HG02763 (cell line): ENCODE measurements at regions not wholly inside any gene's neighbourhood (a gene's known extent, or its start where the extent isn't known, plus 50 kb on each side); places are given as distances from the start of the nearest gene placed in this dataset.

Experiments
- ATAC-seq: cut with Tn5 transposase; IDR thresholded peaks from one replicate; pipeline ENCODE4 v1.9.1; 2021; ENCODE audit warnings: mild to moderate bottlenecking, moderate library complexity; ENCODE audit not compliant: unreplicated experiment

DNA sequence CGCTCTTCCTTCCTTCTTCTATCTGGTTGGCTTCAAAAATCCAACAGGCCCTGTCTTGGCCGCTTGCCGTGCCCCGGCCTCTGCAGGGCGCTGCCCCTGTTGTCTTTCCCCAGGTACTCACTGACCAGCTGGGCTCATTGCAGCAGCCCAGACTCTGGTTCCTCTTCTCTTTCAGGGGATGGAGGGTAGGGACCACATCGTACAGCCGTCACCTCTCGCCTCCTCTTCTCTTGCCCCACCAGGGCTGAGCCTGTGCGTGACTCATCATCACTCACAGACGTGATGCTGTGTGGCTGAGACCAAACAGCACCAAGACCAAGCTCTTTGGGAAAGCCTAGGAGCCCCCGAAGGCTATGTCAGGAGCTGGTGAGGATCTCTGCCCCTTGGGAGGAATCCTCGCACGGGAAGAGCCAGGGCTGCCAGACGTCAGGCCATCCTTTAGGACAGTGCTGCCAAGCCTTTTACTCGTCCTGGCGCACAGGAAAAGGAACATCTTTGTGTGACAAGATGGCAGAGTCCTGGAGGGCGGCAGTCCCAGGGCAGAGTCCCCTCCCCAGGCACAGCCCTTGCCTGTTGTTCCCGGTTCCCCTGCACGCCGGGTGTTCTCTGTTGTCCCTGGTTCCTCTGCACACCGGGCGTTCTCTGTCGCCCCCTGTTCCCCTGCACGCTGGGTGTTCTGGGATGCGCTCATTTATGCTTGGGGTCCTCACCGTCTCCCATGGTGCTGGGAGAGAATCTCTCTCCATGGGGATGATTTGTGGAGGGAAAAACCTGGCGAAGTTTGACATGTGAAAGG is 188.5 kb upstream of the SHH start:
- ATAC-seq, result no peak

DNA sequence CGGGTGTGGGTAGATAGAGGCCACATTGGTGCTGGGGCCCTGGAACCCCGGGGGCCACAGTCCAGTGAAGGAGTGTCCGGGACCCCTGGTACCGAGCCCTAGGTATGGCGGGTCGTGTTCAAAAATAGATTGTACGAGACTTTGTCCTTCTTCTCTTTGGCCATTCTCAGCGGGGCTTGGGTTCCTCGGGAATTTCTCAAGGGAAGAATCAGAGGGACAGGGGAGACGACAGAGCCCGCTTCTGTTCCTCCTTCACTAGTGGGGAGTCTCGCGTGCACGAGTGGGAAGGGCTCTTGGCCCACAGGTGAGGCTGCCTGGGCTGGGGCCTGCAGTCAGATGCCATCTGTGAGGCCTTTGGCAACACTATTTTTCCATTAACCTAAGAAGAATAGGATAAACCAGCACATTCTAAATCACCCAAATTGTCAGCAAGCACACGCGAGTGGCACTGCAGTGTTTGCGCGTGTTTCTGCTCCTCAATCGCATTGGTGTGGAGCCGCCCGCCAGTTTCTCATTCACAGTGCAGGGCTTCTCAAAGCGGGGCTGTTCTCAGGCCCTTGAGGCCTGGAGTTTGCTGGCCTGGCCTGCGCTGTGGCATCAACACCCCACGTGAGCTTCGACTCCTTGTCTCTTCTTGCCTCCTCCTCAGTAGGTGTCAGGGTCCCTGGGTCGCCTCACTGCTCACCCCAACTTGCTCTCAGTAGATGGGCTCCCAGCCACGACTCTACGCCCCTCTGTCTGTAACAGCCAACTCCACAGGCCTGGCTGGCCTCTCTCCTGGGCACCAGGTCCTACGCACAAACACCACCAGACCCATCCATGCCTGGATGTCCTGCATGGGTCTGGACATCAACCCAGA is 187.6 kb upstream of the SHH start:
- ATAC-seq, result no peak

DNA sequence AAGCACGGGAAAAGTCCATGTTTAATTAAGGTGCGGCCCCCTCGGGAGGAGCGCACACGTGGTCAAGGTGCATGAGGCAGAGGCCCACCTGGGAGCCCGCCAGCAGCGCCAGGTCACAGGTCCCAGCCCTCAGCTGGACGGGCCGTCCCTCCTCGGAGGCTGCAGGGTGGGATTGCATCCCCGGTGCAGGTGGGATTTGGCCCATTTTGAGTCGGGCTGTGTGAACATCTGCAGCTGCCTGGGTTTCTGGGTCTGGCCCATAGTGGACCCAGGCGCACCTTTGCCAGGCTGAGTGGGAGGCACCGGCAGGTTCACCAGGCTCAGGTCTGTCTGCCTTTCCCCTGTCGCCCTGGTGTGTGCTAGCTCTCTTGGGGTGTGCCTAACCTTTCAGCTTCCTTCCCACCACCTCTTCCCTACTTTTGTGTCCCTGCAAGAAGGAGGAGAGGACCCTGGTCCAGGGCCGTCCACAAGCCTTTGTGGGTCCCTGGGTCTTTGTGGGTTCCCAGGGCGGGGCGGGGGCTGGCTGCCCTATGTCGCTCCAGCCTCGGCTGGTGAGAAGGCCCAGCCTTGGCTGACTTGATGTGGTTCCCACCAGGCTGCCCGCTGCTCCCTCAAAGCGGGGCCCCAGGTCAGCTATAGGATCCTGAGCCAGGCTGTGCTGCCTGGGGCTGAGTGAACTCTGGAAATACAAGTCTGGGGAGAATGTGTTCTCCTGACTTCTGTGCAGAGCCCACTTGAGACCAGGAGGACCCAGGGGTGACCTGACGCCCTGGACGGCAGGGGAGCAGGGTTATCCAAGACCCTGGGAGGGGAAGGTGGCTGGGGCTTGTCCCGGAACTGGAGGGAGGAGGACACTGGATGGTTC is 186.7 kb upstream of the SHH start:
- no peak for ATAC-seq

DNA sequence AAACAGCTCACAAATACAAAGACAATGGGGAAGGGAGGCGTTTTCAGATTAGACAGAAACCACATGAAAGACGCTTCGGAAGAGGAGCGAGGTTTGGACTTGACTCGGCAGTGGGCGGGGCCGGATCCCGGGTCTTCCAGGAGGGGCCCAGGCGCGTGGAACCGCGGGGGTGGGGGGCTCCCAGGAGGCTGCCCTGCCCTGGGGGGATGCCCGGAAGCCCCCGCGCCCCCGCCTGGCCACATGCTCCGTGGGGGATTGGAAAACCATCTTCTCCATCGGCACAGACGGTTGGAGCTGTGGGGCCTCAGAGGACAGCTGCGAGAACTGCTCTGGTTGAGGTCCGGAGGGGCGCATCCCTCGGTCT is 186.0 kb upstream of the SHH start:
- ATAC-seq, result no peak

DNA sequence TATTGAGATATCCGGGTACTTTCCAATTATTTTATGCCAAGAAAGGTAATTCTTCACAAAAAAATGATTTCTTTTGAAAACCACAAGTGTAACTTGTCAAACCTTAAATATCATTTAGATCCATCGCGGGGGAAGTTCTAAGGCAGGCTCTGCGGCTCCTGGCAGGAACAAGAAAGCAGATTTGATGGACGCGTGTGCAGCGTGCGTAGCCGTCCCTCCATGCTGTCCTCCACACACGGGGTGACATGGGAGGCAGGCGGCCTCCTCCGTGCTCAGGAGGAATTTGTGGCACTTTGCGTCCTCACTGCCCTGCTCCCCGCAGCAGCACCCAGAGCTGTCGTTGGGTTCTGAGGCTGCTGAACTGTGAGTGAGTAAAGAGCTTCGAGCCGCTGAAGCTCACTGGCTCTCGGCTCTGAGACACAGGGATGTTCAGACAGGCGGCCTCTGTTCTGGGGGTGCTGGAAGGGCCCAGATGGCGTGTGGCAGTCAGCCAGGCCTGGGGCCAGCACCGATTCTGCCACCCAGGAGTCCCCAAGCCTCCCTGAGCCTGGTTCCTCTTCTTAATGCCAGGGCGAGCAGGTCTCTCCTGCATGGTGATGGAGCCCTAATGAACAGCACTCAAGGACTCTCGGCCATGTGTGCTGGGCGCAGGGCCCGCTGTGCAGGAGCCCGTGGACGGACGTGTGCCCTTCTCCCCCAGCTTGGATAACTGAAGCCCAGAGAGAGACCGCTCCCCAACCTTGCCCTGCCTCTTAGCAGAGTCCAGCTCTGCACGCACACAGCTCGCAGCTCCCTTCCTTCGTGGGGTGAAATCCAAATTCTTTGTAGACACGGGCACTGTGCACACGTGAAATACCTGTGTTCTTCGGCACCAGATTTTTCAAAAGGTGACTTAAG is 185.4 kb upstream of the SHH start:
- ATAC-seq, result no peak

DNA sequence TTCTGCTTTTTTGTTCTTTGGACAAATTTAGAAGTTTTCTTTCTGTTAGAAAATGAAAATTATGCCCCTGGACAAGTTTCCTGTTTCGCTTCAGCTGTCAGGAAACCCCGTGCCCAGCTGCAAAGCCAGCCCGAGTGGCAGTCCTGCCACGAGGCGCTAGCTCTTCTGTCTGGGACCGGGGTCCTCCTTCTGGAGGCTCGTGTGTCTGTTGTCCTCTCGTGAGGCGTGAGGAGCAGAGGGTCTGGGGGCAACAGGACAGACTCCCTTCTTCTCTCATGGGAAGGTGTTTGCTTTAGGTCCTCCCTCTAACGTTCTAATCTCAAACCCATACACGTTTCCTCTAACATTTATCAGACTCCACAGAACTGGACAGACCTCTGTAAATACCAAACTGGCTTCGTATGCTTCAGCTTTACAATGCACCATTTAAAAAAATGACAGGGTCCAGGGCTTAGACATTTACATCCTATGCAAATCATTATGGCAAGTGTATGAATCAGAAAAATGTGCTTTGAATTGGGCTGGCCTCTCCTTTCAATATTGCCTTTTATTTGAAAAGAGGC is 184.5 kb upstream of the SHH start:
- no peak for ATAC-seq

DNA sequence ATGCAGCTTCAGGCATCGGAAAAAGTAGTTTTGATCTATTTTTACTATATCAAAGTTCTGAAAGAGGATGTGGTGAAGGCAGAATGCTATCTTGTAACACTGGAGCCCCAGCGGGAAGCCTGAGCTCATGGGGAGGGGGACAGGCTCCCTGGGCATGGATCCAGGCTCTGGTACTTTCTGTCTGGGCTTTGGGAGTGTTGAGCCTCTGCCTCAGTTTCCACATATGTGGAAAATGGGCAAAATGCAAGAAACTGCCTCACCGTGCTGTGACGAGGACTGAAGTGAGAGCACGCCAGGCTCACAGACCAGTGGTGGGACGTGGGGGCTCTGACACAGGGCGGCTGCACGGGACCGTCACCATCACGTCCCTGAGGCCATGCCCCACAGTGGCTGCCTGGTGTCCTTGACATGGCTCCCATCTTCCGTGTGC is 182.9 kb upstream of the SHH start:
- no peak for ATAC-seq

DNA sequence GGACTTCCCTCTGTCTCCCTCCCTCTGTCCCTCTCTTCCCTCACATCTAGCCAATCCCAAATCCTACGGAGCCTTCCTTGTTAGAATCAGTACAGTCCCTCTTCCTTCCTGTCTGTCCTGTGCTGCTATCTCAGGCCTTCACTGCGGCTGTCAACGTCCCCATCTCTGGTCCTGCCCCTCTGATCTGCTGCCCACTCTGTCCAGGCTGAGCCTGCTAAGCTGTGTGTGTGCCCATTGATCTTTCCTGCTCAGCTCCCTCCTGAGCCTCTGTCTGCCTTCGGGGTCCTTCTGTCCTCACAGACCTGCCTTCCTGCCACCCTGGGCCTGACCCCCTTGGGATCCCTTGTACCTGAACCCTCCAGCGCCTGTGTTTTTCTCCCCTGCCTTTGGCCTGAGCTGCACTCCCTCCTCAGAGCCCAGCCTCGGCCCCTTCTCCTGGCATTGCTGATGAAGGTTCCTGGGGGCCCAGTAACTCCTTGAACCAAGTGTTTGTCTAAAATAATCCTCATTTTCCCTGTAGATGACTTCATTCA is 182.1 kb upstream of the SHH start:
- ATAC-seq, result no peak

DNA sequence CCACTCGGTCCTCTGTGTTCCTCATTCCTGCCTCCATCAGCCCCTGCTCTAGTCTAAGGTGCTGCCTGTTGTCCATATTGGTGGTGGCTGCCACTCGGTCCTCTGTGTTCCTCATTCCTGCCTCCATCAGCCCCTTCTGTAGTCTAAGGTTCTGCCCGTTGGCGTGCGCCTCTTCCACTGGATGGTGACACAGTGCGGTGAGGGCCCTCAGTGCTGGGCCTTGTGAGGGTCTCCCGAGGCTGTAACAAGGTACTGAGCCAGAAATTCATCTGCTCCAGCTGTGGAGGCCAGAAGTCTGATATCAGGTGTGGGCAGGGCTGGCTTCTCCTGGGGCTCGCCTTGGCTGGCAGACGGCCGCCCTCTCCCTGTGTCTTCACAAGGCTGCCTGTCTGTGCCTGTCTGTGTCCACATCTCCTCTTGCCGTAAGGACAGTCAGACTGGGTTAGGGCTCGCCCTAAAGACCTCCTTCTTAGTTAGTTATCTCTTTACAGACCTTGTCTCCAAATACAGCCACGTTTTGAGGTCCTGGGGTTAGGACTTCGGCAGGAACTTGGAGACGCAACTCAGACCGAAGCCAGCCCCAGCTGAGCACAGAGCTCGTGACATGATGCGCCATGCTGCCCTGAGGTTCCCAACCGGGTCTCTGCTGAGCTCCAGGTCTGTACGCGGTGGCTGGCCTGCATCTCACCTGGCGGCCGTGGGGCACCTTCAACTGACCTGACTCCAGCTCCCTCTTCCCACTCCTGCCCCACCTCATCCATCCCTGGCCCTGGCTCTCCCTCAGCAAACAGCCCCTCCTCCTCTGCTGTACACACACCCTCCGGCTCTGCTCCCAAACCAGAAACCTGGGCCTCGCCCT is 181.4 kb upstream of the SHH start:
- ATAC-seq, result no peak

DNA sequence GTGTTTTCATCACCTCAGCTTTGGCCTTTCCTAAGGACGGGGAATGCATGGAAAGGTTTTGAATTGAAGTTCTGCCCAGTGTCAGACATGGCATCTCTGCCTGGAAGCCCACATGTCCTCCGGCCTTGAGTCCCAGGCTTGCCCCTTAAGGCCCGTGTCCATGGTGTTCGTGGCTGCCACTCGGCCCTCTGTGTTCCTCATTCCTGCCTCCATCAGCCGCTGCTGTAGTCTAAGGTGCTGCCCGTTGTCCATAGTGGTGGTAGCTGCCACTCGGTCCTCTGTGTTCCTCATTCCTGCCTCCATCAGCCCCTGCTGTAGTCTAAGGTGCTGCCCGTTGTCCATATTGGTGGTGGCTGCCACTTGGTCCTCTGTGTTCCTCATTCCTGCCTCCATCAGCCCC is 180.7 kb upstream of the SHH start:
- no peak for ATAC-seq

DNA sequence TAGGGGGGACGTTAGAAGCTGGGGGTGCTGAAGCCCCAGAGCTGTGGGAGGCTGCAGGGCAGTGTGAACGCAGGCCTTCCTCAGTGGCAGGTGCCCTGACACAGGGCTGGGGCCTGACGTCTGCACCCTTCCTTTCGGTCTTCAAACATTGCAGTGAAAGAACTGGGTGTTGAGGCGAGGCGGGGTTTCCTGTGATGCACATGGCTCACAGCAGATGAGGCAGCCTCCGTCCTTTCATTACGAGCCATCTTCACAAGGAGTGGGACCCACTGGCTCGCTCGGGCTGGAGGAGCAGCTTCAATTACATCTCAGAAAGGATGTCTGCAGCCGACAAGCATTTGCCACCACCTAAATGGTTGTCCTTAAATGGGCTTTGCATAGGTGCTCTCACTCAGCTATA is 180.3 kb upstream of the SHH start:
- no peak for ATAC-seq

DNA sequence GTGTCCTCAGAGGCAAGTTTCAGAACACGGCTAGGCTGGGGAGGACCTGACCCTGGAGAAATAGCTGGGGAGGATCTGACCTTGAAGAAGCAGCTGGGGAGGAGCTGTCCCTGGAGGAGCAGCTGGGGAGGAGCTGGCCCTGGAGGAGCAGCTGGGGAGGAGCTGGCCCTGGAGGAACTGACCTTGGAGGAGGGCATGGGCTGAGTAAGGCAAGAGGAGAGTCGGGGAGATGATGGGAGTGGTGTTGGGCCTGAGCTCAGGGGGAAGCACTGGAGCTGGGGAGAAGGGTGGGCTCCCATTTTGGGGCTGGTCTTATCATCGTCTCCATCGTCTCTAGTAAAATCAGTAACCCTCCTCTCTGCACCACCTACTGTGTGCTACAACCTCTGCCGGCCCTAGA is 179.8 kb upstream of the SHH start:
- ATAC-seq, result no peak

DNA sequence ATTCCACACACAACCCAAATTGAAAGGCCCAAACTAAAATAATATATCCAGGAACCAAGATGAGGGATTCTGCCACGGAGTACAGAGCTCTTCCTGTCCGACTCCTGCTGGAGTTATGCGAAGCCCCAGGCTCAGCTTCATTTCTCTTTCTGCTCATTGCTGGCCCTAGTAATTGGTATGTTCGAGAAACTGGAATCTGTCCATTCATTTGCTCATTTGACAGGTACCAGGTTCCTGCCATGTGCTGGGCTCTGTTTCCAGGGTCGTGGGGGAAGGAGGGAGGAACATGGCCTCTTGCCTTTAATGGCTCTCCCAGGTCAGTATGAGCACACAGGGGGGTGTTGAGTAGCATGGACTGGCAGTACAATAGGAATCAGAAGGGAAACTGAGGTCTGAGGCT is 179.2 kb upstream of the SHH start:
- no peak for ATAC-seq

DNA sequence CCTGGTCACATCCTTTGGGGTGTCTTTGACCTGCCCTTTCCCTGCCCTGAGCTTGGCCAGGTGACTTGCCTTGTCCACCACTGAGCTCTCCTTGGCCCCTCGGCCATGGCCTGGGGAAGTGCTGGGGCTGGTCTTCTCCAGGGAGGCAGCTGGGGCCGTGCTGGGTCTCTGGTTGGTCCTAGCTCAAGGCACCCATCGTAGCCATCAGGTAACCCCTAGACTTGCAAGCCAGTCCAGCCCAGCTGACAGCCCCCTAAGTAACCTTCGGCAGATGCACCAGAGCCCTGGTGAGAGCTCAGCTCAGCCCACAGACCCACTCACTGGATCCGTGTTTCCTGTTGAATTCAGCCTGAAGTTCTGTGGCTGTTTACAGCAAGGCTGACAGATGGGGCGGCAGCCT is 176.2 kb upstream of the SHH start:
- no peak for ATAC-seq

DNA sequence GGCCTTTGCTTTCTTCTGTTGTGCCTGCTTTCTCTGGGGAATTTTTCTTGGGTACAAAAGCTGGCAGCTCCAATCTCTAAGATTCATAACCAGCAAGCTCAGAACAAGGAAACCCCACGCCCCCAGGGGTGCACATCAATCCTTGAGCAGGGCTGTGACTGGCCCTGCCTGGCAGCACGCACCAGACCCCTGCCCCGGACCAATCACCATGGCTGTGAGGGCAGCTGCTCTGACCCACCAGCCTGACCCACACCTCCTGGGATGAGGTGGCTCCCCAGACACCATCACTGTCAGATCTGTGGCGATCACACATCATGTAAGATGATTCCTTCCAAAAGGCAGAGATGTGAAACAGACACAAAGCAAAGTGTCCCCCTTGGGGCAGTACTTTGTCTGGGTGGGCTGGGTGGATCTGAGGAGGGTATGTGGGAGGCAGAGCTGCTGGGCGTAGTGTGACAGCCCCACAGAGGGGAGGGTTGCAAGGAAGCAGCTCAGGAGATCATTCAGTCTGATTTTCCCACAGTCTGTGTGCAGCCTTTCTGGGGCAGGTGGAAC is 175.5 kb upstream of the SHH start:
- ATAC-seq, result no peak

DNA sequence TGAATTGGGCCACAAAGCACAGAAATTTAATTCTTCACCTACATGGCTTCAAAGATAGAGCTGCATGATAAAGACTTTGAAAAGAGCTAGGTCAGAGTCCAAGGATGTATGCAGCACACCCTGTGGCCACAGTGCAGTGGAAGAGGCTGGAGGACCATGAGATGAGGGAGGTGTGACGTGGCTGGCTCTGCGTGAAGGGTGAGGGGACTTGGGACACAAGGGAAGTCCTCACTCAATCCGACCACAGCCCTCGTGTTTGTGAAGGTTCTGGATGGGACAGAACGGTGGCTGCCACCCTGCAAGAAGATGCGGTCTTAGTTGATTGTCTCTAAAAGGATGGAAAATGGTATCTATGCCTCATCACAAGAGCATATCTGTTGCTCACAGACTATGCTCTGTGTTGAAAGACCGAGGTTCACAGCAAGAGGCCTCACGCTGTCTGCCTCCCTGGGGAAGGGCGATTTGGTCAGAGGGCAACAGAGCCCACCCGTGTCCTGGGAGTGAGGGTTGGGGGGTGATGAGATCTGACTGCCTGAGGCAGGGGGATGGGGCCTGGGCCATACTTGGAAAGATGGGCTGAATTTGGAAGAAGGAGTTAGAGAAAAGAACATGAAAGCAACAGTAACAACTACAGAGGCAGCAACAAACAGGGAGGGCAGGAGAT is 174.4 kb upstream of the SHH start:
- ATAC-seq, result no peak

DNA sequence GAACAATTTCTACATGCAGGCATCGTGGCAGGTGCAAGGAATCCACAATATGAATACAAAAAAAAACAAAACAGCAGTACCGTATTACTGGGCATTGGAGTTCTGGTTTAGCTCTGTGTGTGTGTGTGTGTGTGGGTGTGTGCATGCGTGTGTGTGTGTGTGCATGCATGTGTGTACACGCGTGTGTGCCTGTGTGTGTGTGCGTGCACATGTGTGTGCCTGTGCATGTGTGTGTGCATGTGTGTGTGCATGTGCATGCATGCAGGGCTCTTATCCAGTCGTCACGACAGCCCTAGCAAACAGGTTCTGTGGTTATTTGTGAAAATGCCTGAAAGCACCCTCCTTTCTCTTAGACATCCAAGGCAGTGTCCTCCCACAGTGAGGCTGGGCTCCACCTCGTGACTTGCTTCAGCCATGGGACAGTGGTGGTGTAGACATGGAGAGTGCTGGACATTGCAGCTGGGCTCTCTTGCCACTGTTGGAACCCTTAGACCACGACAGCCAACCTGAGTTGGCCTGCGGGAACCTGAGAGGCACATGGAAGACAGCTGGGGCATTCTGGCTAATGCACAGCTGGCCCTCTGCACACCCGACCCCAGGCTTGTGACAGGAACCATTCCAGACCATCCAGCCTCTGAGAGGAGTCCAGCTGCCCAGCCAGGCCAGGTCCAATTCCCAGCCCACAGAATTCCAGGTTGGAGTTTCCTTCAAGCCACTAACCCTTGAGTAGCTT is 173.4 kb upstream of the SHH start:
- ATAC-seq, result no peak
